Activated CD4-positive, alpha-beta memory T cell treated with anti-CD3 and anti-CD28 coated beads, Interleukin-2, amount 10 ng/mL, durations not matched to agents 7 days and 5 days (primary cell): ENCODE measurements at regions not wholly inside any gene's neighbourhood (a gene's known extent, or its start where the extent isn't known, plus 50 kb on each side); places are given as distances from the start of the nearest gene placed in this dataset.
"Not testable (repeated sequence)": the region's sequence is repeated elsewhere in the genome, so short reads cannot be mapped to it uniquely, and the experiment has no call there.

Source experiments
- CTCF ChIA-PET: fragments of 350-600 bp; sonication (Branson Sonifier 250); formaldehyde crosslinking; loops from one replicate; lab custom pipeline; 2021; ENCODE audit warnings: antibody characterized with exemption, inconsistent platforms; lab: Charles Lee
- POLR2A ChIA-PET: fragments of 350-600 bp; sonication (Branson Sonifier 250); formaldehyde crosslinking; loops from one replicate; lab custom pipeline; 2021; ENCODE audit warnings: antibody characterized with exemption; lab: Charles Lee
- DNase-seq: peaks from one replicate; pipeline ENCODE4 v3.0.0-alpha.2; 2020
- H3K27ac Mint-ChIP-seq: one replicate; pipeline ENCODE4 v1.8.0; 2021; ENCODE audit warnings: mild to moderate bottlenecking, mixed read lengths
- H3K27me3 Mint-ChIP-seq: one replicate; pipeline ENCODE4 v1.8.0; 2021; ENCODE audit warnings: mixed read lengths
- H3K36me3 Mint-ChIP-seq: one replicate; pipeline ENCODE4 v1.8.0; 2021; ENCODE audit warnings: low read depth, mixed read lengths
- H3K4me1 Mint-ChIP-seq: one replicate; pipeline ENCODE4 v1.8.0; 2021; ENCODE audit warnings: mixed read lengths
- H3K4me3 Mint-ChIP-seq: one replicate; pipeline ENCODE4 v1.8.0; 2021; ENCODE audit warnings: mild to moderate bottlenecking, mixed read lengths
- H3K9me3 Mint-ChIP-seq: one replicate; pipeline ENCODE4 v1.8.0; 2021; ENCODE audit warnings: mixed read lengths

DNA sequence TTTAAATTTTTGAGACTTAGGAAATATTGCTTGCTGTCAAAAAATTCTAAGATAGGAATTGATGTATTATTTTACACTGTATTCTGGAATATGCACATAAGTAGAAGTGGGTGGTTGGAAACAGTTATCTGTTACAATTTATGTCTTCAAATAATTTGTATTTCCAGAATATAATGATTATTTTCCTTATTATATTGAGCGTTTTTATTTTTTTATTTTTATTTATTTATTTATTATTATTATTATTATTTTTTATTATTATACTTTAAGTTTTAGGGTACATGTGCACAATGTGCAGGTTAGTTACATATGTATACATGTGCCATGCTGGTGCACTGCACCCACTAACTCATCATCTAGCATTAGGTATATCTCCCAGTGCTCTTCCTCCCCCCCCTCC is 320.1 kb downstream of the GRXCR1 start:
- H3K27ac Mint-ChIP-seq, H3K4me1 Mint-ChIP-seq, H3K4me3 Mint-ChIP-seq, POLR2A ChIA-PET, H3K9me3 Mint-ChIP-seq, DNase-seq, H3K36me3 Mint-ChIP-seq, H3K27me3 Mint-ChIP-seq, CTCF ChIA-PET: not testable (repeated sequence)

DNA sequence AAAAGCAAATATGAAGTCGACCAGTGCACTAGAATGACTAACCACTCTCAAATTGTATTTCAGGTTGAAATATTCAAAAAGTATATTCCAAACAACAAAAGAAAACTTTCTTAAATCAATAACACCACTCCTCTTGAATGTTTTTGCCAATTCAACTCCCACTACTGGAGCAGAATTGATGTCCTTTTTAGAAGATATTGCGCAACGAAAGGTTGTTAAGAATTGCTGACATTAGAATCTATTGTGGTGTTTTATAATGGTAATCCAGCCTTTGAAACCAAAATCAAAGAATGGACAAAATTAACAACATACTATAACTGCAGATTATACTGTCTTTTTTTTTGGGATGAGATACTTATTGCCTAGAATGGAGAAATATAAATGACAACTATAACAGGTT is 331.3 kb downstream of the GRXCR1 start:
- no peaks in the 10 kb centered on the region for H3K9me3 Mint-ChIP-seq
- no peak overlapping the region for H3K27ac Mint-ChIP-seq
- H3K4me1 Mint-ChIP-seq, result no peaks in the 10 kb centered on the region
- POLR2A ChIA-PET, result no interaction called here
- H3K4me3 Mint-ChIP-seq, result no peak overlapping the region
- CTCF ChIA-PET, result no interaction called here
- H3K27me3 Mint-ChIP-seq, result no peaks in the 10 kb centered on the region
- no peaks in the 10 kb centered on the region for H3K36me3 Mint-ChIP-seq
- no peak for DNase-seq

DNA sequence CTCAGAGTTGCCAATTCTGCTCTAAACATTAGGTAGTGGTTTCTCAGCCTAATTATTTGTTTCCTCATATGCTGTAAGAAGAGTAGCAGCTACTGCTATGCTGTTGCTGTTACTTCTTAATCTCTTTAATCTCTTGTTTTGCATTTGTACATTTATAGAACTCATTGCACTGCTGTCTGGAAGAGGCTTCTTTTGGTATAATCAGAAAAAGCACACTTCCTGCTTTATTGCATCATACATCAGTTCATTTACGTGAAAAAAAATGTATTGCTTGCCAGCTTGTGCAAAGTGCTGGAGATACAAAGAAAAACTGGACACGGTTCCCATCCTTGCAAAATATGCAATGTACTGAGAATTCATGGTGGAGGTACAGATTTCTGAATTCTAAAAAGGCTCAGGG is 332.0 kb downstream of the GRXCR1 start:
- no peaks in the 10 kb centered on the region for H3K27me3 Mint-ChIP-seq
- H3K4me3 Mint-ChIP-seq, result no peak overlapping the region
- H3K9me3 Mint-ChIP-seq, result no peaks in the 10 kb centered on the region
- no peaks in the 10 kb centered on the region for H3K4me1 Mint-ChIP-seq
- POLR2A ChIA-PET, result no interaction called here
- DNase-seq, result no peak
- CTCF ChIA-PET, result no interaction called here
- H3K27ac Mint-ChIP-seq, result no peak overlapping the region
- no peaks in the 10 kb centered on the region for H3K36me3 Mint-ChIP-seq

DNA sequence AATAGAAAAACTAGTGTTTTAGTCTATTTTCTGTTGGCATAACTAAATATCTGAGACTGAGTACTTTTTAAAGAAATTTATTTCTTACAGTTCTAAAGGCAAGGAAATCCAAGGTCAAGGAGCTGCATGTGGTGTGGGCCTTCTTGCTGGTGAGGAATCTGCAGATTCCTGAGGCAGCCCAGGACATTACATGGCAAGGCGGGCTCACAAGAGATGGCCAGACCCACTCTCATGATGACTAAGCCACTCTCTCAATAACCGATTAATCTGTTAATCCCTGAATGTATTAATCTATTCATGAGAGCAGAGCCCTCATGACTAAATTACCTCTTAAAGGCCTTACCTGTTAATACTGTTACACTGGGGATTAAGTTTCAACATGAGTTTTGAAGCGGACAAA is 340.8 kb downstream of the GRXCR1 start:
- no peak for DNase-seq
- Mint-ChIP-seq H3K4me3 (no peak overlapping the region), H3K9me3 (no peaks in the 10 kb centered on the region), H3K36me3 (no peaks in the 10 kb centered on the region), H3K4me1 (no peaks in the 10 kb centered on the region), H3K27me3 (no peaks in the 10 kb centered on the region), H3K27ac (no peak overlapping the region)
- POLR2A ChIA-PET, result no interaction called here
- CTCF ChIA-PET, result no interaction called here

DNA sequence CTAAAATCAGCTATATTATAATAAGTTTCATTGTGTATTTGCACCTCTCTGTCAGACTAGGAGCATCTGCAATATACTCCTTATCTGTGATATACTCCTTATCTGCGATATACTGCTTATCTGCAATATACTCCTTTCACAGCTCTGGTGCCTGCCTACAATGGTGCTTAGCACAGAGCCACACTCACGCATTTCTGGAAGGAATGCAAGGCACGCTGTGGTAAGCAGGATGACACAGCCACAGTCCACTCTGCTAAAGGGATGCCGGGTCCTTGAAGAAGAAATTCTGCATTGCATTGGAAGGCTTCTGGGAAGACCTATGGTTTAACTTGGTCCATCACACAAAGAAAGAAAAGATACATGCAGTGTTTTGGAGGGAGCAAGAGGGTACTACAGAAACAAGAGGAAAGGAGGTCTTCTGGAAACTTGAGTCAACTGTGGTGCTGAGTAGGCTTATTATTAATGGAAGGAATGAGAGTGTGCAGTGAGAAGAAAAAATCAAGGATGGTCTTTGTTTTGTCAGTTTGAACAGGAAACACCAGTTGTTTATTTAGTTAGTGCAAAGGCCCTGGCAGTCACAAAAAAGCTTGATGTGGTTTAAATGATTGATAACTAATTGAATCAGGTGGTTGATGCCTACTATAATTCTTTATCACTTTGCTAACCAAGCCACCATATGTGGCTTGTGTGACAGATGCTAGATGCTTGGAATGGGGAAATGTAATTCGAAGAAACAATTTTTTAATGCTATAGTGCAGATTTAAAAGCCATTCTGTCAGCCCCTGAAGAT is 342.3 kb downstream of the GRXCR1 start:
- no peaks in the 10 kb centered on the region for H3K4me1 Mint-ChIP-seq
- no peak overlapping the region for H3K27ac Mint-ChIP-seq
- no peaks in the 10 kb centered on the region for H3K9me3 Mint-ChIP-seq
- no peak overlapping the region for H3K4me3 Mint-ChIP-seq
- CTCF ChIA-PET, result no interaction called here
- H3K36me3 Mint-ChIP-seq, result no peaks in the 10 kb centered on the region
- no peak for DNase-seq
- H3K27me3 Mint-ChIP-seq, result no peaks in the 10 kb centered on the region
- POLR2A ChIA-PET, result no interaction called here

DNA sequence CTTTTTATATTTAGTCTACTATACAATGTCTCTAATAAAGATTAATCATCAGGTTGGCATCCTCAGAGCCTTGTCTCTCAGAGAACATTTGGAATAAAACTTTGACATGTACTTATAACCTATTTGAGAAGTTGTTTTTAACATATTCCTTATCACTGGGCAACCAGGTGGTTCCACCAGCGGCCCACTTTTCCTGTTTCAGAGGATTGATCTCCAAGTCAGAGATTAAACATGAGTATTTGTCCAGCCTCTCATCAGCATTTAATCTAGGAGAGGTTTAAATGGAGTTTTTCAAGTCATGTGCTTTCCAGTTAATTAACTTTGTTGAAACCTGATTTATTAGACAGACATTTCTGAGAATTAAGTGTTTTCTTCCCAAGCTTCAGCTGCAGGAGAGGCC is 345.5 kb downstream of the GRXCR1 start:
- Mint-ChIP-seq H3K36me3 (no peaks in the 10 kb centered on the region), H3K4me1 (no peaks in the 10 kb centered on the region), H3K27me3 (no peaks in the 10 kb centered on the region), H3K9me3 (no peaks in the 10 kb centered on the region), H3K27ac (no peak overlapping the region), H3K4me3 (no peak overlapping the region)
- ChIA-PET POLR2A (no interaction called here), CTCF (no interaction called here)
- no peak for DNase-seq

DNA sequence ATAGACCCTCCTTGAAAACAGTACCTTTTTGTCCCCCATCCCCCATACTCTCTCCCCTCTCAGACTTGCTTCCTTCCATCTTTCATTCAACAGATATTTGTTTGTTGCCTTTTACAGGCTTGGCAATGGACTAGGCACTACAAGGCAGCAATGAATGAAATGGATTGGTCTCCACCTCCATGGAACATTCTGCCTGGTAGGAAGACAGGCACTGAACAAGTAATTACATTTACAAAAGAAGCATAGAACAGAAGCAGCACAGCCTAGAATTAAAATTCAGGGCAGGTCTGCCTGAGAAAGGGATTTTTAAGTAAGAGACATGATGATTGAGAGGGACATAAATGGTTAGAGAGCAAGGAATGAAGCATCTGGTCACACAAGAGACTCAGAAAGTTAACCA is 346.1 kb downstream of the GRXCR1 start:
- POLR2A ChIA-PET, result no interaction called here

DNA sequence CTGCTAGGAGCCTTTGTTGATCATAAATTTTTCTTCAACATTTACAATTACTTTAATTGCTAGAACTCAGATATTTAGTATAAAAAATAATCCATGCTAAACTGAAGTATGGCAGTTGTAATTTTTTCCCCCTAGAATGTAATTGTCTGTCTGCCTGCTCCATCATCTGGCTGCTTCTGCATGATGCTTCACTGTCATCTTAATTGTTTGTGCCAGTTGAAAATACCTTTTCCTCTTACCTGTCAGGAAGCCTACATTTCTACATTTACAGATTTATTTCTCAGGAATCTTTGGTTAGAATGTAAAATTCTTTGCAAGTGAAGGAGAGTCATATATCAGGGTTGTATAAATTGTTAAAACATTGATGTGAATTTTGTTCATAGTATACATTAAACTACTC is 348.6 kb downstream of the GRXCR1 start:
- no peak overlapping the region for H3K4me3 Mint-ChIP-seq
- H3K27me3 Mint-ChIP-seq, result no peaks in the 10 kb centered on the region
- POLR2A ChIA-PET, result no interaction called here
- no peaks in the 10 kb centered on the region for H3K4me1 Mint-ChIP-seq
- DNase-seq, result no peak
- no peaks in the 10 kb centered on the region for H3K36me3 Mint-ChIP-seq
- CTCF ChIA-PET, result no interaction called here
- H3K9me3 Mint-ChIP-seq, result peaks cover 2% of the 10 kb centered on the region
- no peak overlapping the region for H3K27ac Mint-ChIP-seq

More for the DNA sequence above, 346.1 kb downstream of the GRXCR1 start:
- CTCF ChIA-PET, result no interaction called here
- Mint-ChIP-seq H3K36me3 (no peaks in the 10 kb centered on the region), H3K27ac (no peak overlapping the region), H3K4me1 (no peaks in the 10 kb centered on the region), H3K27me3 (no peaks in the 10 kb centered on the region), H3K9me3 (no peaks in the 10 kb centered on the region), H3K4me3 (no peak overlapping the region)
- no peak for DNase-seq

DNA sequence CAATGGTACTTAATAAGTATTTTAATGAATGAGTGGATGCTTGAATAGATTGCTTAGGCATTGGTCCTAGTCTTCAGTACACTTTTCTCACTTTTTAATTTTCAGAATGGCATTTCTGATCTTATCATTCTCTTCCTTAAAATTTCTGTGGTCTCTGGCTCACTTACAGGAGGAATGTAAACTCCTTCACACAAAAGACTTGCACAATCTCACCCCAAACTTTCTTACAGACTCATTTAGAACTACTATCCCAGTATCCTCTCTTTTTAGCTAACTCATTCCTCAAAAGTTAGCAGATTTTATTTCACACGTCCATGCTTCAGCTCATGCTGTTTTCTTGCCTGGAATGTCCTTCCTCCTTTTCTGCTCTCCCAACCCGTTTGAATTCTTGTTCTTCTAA is 350.1 kb downstream of the GRXCR1 start:
- Mint-ChIP-seq H3K36me3 (no peaks in the 10 kb centered on the region), H3K4me1 (no peaks in the 10 kb centered on the region), H3K9me3 (peaks cover 2% of the 10 kb centered on the region), H3K27ac (no peak overlapping the region), H3K4me3 (no peak overlapping the region), H3K27me3 (no peaks in the 10 kb centered on the region)
- ChIA-PET CTCF (no interaction called here), POLR2A (no interaction called here)
- no peak for DNase-seq

DNA sequence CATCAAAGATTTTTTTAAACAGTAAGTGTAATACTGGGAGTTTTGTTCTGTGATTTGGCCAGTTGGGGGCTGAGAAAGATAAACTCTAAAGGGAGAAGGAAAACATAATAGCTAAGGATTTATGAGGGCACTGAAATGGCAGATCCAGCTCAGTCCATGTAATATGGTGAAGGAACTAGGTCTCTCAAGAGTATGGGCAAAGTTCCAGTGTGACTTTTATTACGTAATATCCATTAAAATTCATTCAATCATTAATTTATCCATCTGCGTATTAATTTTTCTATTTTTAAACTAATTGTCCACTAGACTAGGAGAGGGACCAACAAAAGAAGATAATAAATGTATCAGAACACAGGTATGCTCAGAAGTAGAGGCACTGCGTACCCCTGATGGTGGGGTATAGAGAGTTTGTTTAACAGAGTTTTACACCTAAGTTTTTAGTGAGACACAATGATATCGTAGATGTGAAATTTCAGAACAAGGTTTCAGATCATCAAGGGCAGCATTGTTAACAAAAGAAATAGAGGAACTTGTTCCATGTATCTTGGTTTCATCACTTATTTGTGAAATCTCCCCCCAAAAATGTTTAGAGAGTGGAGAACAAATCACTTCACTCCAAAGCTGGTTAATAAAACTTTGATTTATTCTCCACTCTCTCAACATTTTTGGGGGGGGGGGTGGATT is 351.1 kb downstream of the GRXCR1 start:
- ChIA-PET POLR2A (no interaction called here), CTCF (no interaction called here)
- Mint-ChIP-seq H3K9me3 (peaks cover 2% of the 10 kb centered on the region), H3K27me3 (no peaks in the 10 kb centered on the region), H3K4me3 (no peak overlapping the region), H3K27ac (no peak overlapping the region), H3K36me3 (no peaks in the 10 kb centered on the region), H3K4me1 (no peaks in the 10 kb centered on the region)
- DNase-seq, result no peak

DNA sequence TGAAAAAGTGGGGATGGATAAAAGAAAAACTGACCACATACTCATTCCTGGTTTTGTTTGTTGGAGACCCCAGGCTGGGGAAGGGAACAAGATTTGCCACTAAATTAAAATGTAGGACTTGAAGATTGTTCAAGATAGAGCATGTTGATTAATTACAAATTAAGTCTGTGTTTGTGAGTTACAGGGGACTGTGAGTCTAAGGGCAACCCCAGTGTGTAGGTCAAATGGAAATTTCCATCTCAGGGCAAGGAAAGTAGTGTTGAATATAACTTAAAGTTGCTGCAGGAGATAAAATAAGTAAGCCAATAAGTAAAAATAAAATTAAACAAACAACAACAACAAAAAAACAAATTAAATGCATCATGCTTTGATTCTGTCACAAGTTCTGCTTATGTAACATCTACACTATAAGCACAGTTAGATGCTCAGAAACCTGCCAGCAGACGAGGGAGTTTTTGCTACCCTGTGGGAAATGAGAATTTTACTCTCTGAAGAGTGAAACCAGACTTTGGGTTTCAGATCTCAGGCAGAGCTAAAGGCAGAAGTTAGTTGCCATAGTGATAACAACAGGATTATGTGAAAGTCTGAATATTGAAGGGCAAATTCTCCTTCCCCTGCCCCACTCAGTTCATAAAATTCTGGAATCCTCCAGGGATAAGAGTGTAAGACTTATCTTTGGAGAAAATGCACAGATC is 352.3 kb downstream of the GRXCR1 start:
- POLR2A ChIA-PET, result no interaction called here
- Mint-ChIP-seq H3K27ac (no peak overlapping the region), H3K36me3 (no peaks in the 10 kb centered on the region), H3K27me3 (no peaks in the 10 kb centered on the region), H3K4me3 (no peak overlapping the region), H3K9me3 (peaks cover 2% of the 10 kb centered on the region), H3K4me1 (no peaks in the 10 kb centered on the region)
- CTCF ChIA-PET, result no interaction called here
- DNase-seq, result no peak

DNA sequence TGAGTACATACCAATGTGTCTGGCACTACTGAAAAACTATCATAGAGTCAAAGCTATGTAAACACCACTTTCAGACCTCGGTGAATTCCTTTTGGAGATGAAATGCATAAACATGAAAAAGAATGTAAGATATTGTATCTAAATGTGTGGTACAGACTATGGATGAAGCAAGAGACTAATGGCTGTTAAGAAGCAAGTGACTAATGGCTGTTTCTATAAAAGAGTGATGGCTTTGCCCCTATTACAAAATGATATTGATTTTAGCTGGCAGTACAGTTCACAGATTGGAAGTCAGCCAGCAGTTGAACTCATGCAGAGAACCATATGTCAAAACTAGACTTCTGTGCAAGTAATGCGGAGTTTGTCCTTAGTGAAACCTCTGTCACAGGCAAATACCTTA is 359.3 kb downstream of the GRXCR1 start:
- Mint-ChIP-seq H3K27ac (no peak overlapping the region), H3K4me1 (no peaks in the 10 kb centered on the region), H3K36me3 (no peaks in the 10 kb centered on the region), H3K4me3 (no peak overlapping the region), H3K27me3 (no peaks in the 10 kb centered on the region), H3K9me3 (peaks cover 3% of the 10 kb centered on the region)
- ChIA-PET CTCF (no interaction called here), POLR2A (no interaction called here)
- no peak for DNase-seq

DNA sequence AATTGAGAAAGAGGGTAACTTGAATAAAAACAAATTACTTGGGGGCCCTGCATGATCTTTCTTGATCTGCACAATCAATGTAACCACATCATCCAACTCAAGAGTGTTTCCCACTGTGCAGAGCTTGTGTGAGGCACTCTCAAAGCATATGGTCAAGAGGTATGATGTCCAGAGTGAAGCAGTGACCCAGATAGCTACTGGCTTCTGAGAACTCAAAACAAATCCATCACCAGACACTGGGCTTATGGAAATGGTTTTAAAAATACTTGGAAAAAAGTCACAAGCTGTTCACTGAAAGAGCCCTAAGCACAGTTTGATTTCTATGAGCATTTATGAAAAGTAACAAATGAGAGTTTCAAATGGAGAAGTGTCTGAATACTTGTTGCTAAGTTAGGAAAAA is 361.0 kb downstream of the GRXCR1 start:
- Mint-ChIP-seq H3K4me1 (no peaks in the 10 kb centered on the region), H3K4me3 (no peak overlapping the region), H3K27me3 (no peaks in the 10 kb centered on the region), H3K27ac (no peak overlapping the region), H3K9me3 (peaks cover 3% of the 10 kb centered on the region), H3K36me3 (no peaks in the 10 kb centered on the region)
- DNase-seq, result no peak
- POLR2A ChIA-PET, result no interaction called here
- CTCF ChIA-PET, result no interaction called here
